ENCODE measurements at regions not wholly inside any gene's neighbourhood (a gene's known extent, or its start where the extent isn't known, plus 50 kb on each side); places are given as distances from the start of the nearest gene placed in this dataset.
"Not testable (repeated sequence)": the region's sequence is repeated elsewhere in the genome, so short reads cannot be mapped to it uniquely, and the experiment has no call there.

DNA sequence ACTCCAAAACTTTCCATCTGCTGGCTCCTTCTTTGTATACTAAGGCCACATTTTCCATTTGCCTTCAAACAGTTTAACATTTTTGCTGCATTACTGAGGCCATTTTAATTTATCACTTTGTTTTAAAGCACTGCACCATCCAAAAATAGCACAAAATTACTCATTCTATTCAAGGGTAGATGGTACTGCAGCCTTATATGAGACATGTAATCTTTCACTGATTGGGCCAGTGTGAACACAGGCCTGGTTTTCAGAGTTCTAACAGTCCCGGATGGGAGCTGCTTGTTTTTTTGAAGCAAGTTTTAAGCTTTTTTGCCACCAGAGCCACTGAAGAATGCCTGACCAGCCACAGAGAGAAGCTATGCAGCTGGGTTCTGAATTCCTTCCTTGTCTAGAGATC is 172.3 kb upstream of the TSC22D2 start:
- Histone ChIP-seq H4K20me1 (ENCODE audit: insufficient read depth) (no peaks in the 10 kb centered on the region), H3K36me3 (ENCODE audit: insufficient read depth) (no peaks in the 10 kb centered on the region), H3K9ac (no peak overlapping the region), H2AFZ (ENCODE audit: low read depth) (no peak overlapping the region), H3K4me1 (ENCODE audit: low read depth, poor library complexity, severe bottlenecking) (no peaks in the 10 kb centered on the region), H3K27ac (no peak overlapping the region), H3K79me2 (ENCODE audit: insufficient read depth, low read depth) (no peaks in the 10 kb centered on the region), H3K27me3 (ENCODE audit: insufficient read depth, low read depth) (no peaks in the 10 kb centered on the region), H3K4me3 (IDR thresholded peaks at IDR 0.05; ENCODE audit: insufficient read depth, low read depth, low read length) (no peak overlapping the region), H3K4me2 (no peak overlapping the region)
- TF ChIP-seq, protein P1, sequence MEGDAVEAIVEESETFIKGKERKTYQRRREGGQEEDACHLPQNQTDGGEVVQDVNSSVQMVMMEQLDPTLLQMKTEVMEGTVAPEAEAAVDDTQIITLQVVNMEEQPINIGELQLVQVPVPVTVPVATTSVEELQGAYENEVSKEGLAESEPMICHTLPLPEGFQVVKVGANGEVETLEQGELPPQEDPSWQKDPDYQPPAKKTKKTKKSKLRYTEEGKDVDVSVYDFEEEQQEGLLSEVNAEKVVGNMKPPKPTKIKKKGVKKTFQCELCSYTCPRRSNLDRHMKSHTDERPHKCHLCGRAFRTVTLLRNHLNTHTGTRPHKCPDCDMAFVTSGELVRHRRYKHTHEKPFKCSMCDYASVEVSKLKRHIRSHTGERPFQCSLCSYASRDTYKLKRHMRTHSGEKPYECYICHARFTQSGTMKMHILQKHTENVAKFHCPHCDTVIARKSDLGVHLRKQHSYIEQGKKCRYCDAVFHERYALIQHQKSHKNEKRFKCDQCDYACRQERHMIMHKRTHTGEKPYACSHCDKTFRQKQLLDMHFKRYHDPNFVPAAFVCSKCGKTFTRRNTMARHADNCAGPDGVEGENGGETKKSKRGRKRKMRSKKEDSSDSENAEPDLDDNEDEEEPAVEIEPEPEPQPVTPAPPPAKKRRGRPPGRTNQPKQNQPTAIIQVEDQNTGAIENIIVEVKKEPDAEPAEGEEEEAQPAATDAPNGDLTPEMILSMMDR (conservative IDR thresholded peaks at IDR 0.05; ENCODE audit: low read depth, low read length): no peak

DNA sequence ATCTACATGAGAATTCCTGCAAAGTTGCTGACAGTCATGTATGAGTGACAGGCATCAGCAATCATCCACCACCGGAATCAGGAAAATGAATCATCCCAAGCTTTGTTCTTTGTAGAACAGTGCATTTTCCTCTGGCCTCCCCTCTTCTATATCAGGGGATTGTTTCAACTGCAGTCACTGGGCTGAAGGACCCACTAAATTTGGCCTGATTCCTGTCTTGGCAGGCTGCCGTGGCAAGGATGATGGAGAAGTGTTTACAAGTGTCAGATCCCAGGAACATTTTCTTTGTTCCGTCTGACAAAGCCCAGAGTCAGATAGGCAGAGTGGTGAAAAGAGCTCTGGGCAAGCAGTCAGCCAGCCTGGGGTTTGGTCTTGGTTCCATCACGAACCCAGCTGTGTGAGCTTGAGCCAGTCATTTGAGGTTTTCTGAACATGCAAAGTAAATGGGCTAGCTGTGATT is 175.1 kb upstream of the TSC22D2 start:
- no peaks in the 10 kb centered on the region for H3K4me1 ChIP-seq (ENCODE audit: low read depth, poor library complexity, severe bottlenecking)
- no peak overlapping the region for H2AFZ ChIP-seq (ENCODE audit: low read depth)
- H4K20me1 ChIP-seq (ENCODE audit: insufficient read depth): no peaks in the 10 kb centered on the region
- H3K4me2 ChIP-seq: no peak overlapping the region
- H3K27me3 ChIP-seq (ENCODE audit: insufficient read depth, low read depth): no peaks in the 10 kb centered on the region
- H3K9ac ChIP-seq: no peak overlapping the region
- H3K79me2 ChIP-seq (ENCODE audit: insufficient read depth, low read depth): no peaks in the 10 kb centered on the region
- no peaks in the 10 kb centered on the region for H3K36me3 ChIP-seq (ENCODE audit: insufficient read depth)
- TF ChIP-seq, protein P1 (conservative IDR thresholded peaks at IDR 0.05; ENCODE audit: low read depth, low read length): no peak
- H3K4me3 ChIP-seq (IDR thresholded peaks at IDR 0.05; ENCODE audit: insufficient read depth, low read depth, low read length): no peak overlapping the region
- H3K27ac ChIP-seq: no peak overlapping the region

DNA sequence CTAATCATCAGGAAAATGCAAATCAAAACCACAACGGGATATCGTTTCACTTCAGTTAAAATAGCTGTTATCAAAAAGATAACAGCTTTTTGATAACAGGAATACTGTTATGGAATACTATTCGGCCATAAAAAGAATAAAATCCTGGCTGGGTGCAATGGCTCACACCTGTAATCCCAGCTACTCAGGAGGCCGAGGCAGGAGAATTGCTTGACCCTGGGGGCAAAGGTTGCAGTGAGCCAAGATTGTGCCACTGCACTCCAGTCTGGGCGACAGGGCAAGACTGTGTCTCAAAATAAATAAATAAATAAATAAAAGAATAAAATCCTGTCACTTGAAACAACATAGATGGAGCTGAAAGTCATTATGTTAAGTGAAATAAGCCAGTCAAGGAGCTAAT is 178.1 kb upstream of the TSC22D2 start:
- Histone ChIP-seq H3K27ac (no peak overlapping the region), H3K36me3 (ENCODE audit: insufficient read depth) (no peaks in the 10 kb centered on the region), H3K4me2 (no peak overlapping the region), H3K9ac (no peak overlapping the region), H4K20me1 (ENCODE audit: insufficient read depth) (no peaks in the 10 kb centered on the region), H3K27me3 (ENCODE audit: insufficient read depth, low read depth) (no peaks in the 10 kb centered on the region), H3K4me1 (ENCODE audit: low read depth, poor library complexity, severe bottlenecking) (no peaks in the 10 kb centered on the region), H3K79me2 (ENCODE audit: insufficient read depth, low read depth) (no peaks in the 10 kb centered on the region), H3K4me3 (IDR thresholded peaks at IDR 0.05; ENCODE audit: insufficient read depth, low read depth, low read length) (no peak overlapping the region), H2AFZ (ENCODE audit: low read depth) (no peak overlapping the region)
- TF ChIP-seq, protein P1 (conservative IDR thresholded peaks at IDR 0.05; ENCODE audit: low read depth, low read length): no peak

DNA sequence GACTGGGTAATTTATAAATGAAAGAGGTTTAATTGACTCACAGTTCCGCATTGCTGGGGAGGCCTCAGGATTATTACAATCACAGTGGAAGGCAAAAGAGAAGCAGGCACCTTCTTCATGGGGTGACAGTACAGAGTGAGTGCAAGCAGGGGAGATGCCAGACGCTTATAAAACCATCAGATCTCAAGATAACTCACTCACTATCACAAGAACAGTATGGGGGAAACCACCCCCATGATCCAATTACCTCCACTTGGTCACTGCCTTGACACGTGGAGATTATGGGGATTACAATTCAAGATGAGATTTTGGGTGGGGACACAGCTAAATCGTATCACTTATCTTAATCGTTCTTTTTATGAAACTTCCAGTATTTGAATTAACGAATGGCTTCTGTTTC is 179.5 kb upstream of the TSC22D2 start:
- H3K36me3 ChIP-seq (ENCODE audit: insufficient read depth); H3K27ac ChIP-seq; H3K4me1 ChIP-seq (ENCODE audit: low read depth, poor library complexity, severe bottlenecking); H4K20me1 ChIP-seq (ENCODE audit: insufficient read depth); H3K9ac ChIP-seq; H3K4me3 ChIP-seq (IDR thresholded peaks at IDR 0.05; ENCODE audit: insufficient read depth, low read depth, low read length); H3K79me2 ChIP-seq (ENCODE audit: insufficient read depth, low read depth); H3K27me3 ChIP-seq (ENCODE audit: insufficient read depth, low read depth); H2AFZ ChIP-seq (ENCODE audit: low read depth); H3K4me2 ChIP-seq: not testable (repeated sequence)

DNA sequence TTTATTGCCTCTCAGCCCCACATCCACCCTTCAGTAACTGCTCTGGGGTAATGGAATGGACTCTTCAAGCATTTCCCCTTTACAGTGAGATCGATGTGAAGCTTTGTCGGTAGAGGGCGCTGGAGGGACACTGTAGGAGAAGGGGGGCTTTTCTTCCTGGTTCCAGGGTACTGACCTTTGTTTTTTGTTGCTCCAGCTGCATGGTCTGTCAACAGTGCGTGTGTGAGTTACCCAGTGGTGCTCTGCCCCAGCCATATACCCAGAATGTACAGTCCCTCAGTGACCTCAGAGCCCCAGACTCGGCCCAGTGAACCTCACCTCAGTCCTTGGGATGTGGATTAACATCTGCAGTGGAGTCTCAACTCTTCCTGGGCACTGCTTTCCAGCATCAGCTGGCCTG is 180.3 kb upstream of the TSC22D2 start:
- no peak overlapping the region for H3K9ac ChIP-seq
- H3K79me2 ChIP-seq (ENCODE audit: insufficient read depth, low read depth): no peaks in the 10 kb centered on the region
- H3K27me3 ChIP-seq (ENCODE audit: insufficient read depth, low read depth): no peaks in the 10 kb centered on the region
- TF ChIP-seq, protein P1 (conservative IDR thresholded peaks at IDR 0.05; ENCODE audit: low read depth, low read length): peak; percentile 73
- no peaks in the 10 kb centered on the region for H3K4me1 ChIP-seq (ENCODE audit: low read depth, poor library complexity, severe bottlenecking)
- no peak overlapping the region for H3K4me2 ChIP-seq
- H3K4me3 ChIP-seq (IDR thresholded peaks at IDR 0.05; ENCODE audit: insufficient read depth, low read depth, low read length): no peak overlapping the region
- no peak overlapping the region for H2AFZ ChIP-seq (ENCODE audit: low read depth)
- H3K27ac ChIP-seq: no peak overlapping the region
- H4K20me1 ChIP-seq (ENCODE audit: insufficient read depth): no peaks in the 10 kb centered on the region
- H3K36me3 ChIP-seq (ENCODE audit: insufficient read depth): no peaks in the 10 kb centered on the region

Data from KMS-11 (cell line).